SK-N-SH treated with all-trans-retinoic acid at 6 μM for 48 hours (cell line): ENCODE measurements at regions not wholly inside any gene's neighbourhood (a gene's known extent, or its start where the extent isn't known, plus 50 kb on each side); places are given as distances from the start of the nearest gene placed in this dataset.

ENCODE experiments used
- ATAC-seq: fragments of 200-7000 bp; cut with Tn5 transposase; 3 replicates; pipeline ENCODE4 v1.9.1; 2020; ENCODE audit warnings: mild to moderate bottlenecking, moderate library complexity
- ARNTL ChIP-seq: fragments of 450-650 bp; formaldehyde crosslinking; IDR thresholded peaks from 2 replicates; pipeline ENCODE4 v1.5.0; 2020; ENCODE audit warnings: low read depth, mild to moderate bottlenecking, moderate library complexity, borderline replicate concordance
- BACH2 ChIP-seq: fragments of 250-450 bp; sonication (Bioruptor Pico); IDR thresholded peaks from 2 replicates; pipeline ENCODE4 v1.9.0; 2021; ENCODE audit warnings: mild to moderate bottlenecking, borderline replicate concordance
- CREB5 ChIP-seq: fragments of 250-450 bp; sonication (Bioruptor Pico); IDR thresholded peaks from 2 replicates; pipeline ENCODE4 v1.5.1; 2020; ENCODE audit warnings: low read depth, mild to moderate bottlenecking, moderate library complexity
- CSDC2 ChIP-seq: fragments of 250-450 bp; sonication (Bioruptor Pico); IDR thresholded peaks from 2 replicates; pipeline ENCODE4 v1.5.0; 2020; ENCODE audit warnings: mild to moderate bottlenecking, moderate library complexity
- CSRNP3 ChIP-seq: fragments of 250-450 bp; sonication (Bioruptor Pico); IDR thresholded peaks from 2 replicates; pipeline ENCODE4 v1.5.1; 2021; ENCODE audit warnings: mild to moderate bottlenecking, moderate library complexity
- ESRRG ChIP-seq: fragments of 250-450 bp; sonication (Bioruptor Pico); IDR thresholded peaks from 2 replicates; pipeline ENCODE4 v1.6.1; 2021; ENCODE audit warnings: mild to moderate bottlenecking
- GLIS3 ChIP-seq: fragments of 250-450 bp; sonication (Bioruptor Pico); IDR thresholded peaks from 2 replicates; pipeline ENCODE4 v1.5.0; 2020; ENCODE audit warnings: mild to moderate bottlenecking, moderate library complexity
- ISL1 ChIP-seq: fragments of 250-450 bp; sonication (Bioruptor Pico); IDR thresholded peaks from 2 replicates; pipeline ENCODE4 v2.1.2; 2022; ENCODE audit warnings: mild to moderate bottlenecking, moderate library complexity
- OSR1 ChIP-seq: fragments of 250-450 bp; sonication (Bioruptor Pico); IDR thresholded peaks from 2 replicates; pipeline ENCODE4 v1.8.0; 2022; ENCODE audit warnings: moderate library complexity, mild to moderate bottlenecking, inconsistent platforms
- PATZ1 ChIP-seq: fragments of 250-450 bp; sonication (Bioruptor Pico); IDR thresholded peaks from 2 replicates; pipeline ENCODE4 v1.8.0; 2020; ENCODE audit warnings: mild to moderate bottlenecking, moderate library complexity, borderline replicate concordance
- PPARA ChIP-seq: fragments of 250-450 bp; sonication (Bioruptor Pico); IDR thresholded peaks from 2 replicates; pipeline ENCODE4 v1.5.0; 2020; ENCODE audit warnings: mild to moderate bottlenecking, borderline replicate concordance
- RARB ChIP-seq: fragments of 250-450 bp; sonication (Bioruptor Pico); IDR thresholded peaks from 2 replicates; pipeline ENCODE4 v1.8.0; 2021; ENCODE audit warnings: mild to moderate bottlenecking, moderate library complexity
- SNAI2 ChIP-seq: fragments of 250-450 bp; sonication (Bioruptor Pico); IDR thresholded peaks from 2 replicates; pipeline ENCODE4 v1.5.0; 2020; ENCODE audit warnings: mild to moderate bottlenecking, moderate library complexity
- TCF4 ChIP-seq: fragments of 250-450 bp; sonication (Bioruptor Pico); IDR thresholded peaks from 2 replicates; pipeline ENCODE4 v1.8.0; 2021; ENCODE audit warnings: mild to moderate bottlenecking, moderate library complexity, borderline replicate concordance
- TOX ChIP-seq: fragments of 250-450 bp; sonication (Bioruptor Pico); IDR thresholded peaks from 2 replicates; pipeline ENCODE4 v1.8.0; 2021; ENCODE audit warnings: mild to moderate bottlenecking, moderate library complexity, borderline replicate concordance
- TSHZ2 ChIP-seq: fragments of 250-450 bp; sonication (Bioruptor Pico); IDR thresholded peaks from 2 replicates; pipeline ENCODE4 v1.5.0; 2020; ENCODE audit warnings: mild to moderate bottlenecking, moderate library complexity
- ZC3H10 ChIP-seq: fragments of 250-450 bp; sonication (Bioruptor Pico); IDR thresholded peaks from 2 replicates; pipeline ENCODE4 v1.5.1; 2021; ENCODE audit warnings: mild to moderate bottlenecking, moderate library complexity
- ZFP3 ChIP-seq: fragments of 250-450 bp; sonication (Bioruptor Pico); IDR thresholded peaks from 2 replicates; pipeline ENCODE4 v1.5.0; 2020; ENCODE audit warnings: mild to moderate bottlenecking, moderate library complexity
- ZFP30 ChIP-seq: fragments of 450-650 bp; formaldehyde crosslinking; IDR thresholded peaks from 2 replicates; pipeline ENCODE4 v1.5.0; 2022; ENCODE audit warnings: mild to moderate bottlenecking, moderate library complexity
- ZNF565 ChIP-seq: fragments of 450-650 bp; formaldehyde crosslinking; conservative IDR thresholded peaks from 2 replicates; pipeline ENCODE4 v1.5.0; 2020; ENCODE audit warnings: low read depth, mild to moderate bottlenecking, moderate library complexity
- ZNF70 ChIP-seq: fragments of 450-650 bp; formaldehyde crosslinking; IDR thresholded peaks from 2 replicates; pipeline ENCODE4 v1.5.0; 2020; ENCODE audit warnings: mild to moderate bottlenecking, moderate library complexity
- ZNF8 ChIP-seq: fragments of 450-650 bp; formaldehyde crosslinking; IDR thresholded peaks from 2 replicates; pipeline ENCODE4 v1.5.0; 2020; ENCODE audit warnings: mild to moderate bottlenecking, moderate library complexity

- no peak for ATAC-seq
- TF ChIP-seq SNAI2 (no peak), CREB5 (no peak), RARB (CRISPR knock-in tag) (no peak), ZNF70 (no peak), PATZ1 (CRISPR knock-in tag) (no peak), TSHZ2 (no peak), TCF4 (no peak), ZFP3 (CRISPR knock-in tag) (no peak), BACH2 (no peak), PPARA (CRISPR knock-in tag) (no peak)
Measured at GRCh38 chr17:14442798-14443528, 142.1 kb downstream of the HS3ST3B1 start.

- TF ChIP-seq BACH2: no peak
- no peak for TF ChIP-seq CSDC2
- TF ChIP-seq ARNTL: no peak
- no peak for TF ChIP-seq ESRRG (CRISPR knock-in tag)
- no peak for TF ChIP-seq PPARA (CRISPR knock-in tag)
- no peak for TF ChIP-seq TOX (CRISPR knock-in tag)
- no peak for TF ChIP-seq ZFP3 (CRISPR knock-in tag)
- no peak for TF ChIP-seq CSRNP3 (CRISPR knock-in tag)
- TF ChIP-seq ISL1 (CRISPR knock-in tag): no peak
- no peak for TF ChIP-seq PATZ1 (CRISPR knock-in tag)
- no peak for TF ChIP-seq ZNF8 (CRISPR knock-in tag)
- no peak for TF ChIP-seq ZFP30 (CRISPR knock-in tag)
- TF ChIP-seq OSR1 (CRISPR knock-in tag): no peak
- no peak for TF ChIP-seq ZNF565
- no peak for TF ChIP-seq GLIS3 (CRISPR knock-in tag)
- TF ChIP-seq CREB5: no peak
- TF ChIP-seq ZC3H10 (CRISPR knock-in tag): no peak
- no peak for TF ChIP-seq RARB (CRISPR knock-in tag)
- TF ChIP-seq TCF4: no peak
- no peak for TF ChIP-seq SNAI2
- no peak for ATAC-seq
Measured at GRCh38 chr17:14437176-14437575, 136.3 kb downstream of the HS3ST3B1 start.
